Stimulated activated CD4-positive, alpha-beta T cell treated with anti-CD3 and anti-CD28 coated beads, Interleukin-4, amount 100 ng/mL, for 24 hours (primary cell): ENCODE measurements at regions not wholly inside any gene's neighbourhood (a gene's known extent, or its start where the extent isn't known, plus 50 kb on each side); places are given as distances from the start of the nearest gene placed in this dataset.

Experiments used
- DNase-seq: peaks from one replicate; pipeline ENCODE4 v3.0.0-alpha.2; 2020

DNA sequence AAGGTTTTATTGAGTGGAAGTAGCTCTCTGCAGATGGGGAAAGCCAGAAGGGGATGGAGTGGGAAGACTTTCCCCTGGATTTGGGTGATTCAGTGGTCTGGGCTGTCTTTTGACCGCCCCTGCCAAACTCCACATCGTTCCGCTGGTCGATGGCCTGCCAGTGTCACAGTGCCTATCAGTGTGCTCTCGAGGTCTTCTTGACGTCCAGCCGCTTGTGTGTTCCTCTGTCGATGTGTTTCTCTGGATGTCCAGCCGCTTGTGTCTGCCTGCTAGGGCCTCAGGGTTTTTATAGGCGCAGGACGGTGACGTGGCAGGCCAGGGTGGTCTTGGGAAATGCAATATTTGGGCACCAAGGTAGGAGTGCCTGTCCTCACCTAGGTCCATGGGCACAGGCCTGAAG is 1371.4 kb upstream of the PIK3C3 start:
- no peak for DNase-seq

DNA sequence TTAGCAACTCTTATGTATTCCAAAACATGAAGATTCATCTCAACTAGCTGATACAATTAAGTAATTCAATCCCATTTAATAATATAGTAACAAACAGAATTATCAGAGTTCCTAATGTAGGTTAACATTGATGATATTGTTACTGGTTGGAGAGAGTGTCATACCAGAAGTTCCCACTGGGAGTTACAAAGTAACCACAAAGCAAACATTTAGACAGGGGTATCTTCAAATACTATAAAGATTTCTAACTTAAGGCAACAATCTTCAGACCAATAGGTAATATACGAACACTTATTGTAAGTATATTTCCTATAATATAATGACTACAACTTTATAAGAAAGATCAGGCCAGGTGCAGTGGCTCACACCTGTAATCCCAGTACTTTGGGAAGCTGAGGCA is 1372.9 kb upstream of the PIK3C3 start:
- no peak for DNase-seq

DNA sequence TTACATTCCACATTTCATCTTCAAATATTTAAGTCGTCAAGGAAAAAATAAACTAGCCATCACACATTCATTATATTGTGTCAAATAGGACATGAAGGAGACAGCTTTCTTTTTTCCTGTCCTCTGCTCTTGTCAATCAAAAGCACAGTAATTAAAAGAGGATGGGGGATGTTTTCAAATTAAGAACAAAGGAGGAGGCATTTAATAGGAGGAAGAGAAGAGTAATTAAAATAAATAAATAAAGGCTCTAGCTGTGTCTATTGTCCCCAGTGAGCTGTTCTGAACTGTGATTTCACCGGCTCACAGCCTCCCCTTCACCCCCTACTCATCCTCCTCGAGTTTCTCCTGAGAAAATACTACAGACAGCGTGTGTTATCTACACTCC is 1377.1 kb upstream of the PIK3C3 start:
- DNase-seq: no peak

DNA sequence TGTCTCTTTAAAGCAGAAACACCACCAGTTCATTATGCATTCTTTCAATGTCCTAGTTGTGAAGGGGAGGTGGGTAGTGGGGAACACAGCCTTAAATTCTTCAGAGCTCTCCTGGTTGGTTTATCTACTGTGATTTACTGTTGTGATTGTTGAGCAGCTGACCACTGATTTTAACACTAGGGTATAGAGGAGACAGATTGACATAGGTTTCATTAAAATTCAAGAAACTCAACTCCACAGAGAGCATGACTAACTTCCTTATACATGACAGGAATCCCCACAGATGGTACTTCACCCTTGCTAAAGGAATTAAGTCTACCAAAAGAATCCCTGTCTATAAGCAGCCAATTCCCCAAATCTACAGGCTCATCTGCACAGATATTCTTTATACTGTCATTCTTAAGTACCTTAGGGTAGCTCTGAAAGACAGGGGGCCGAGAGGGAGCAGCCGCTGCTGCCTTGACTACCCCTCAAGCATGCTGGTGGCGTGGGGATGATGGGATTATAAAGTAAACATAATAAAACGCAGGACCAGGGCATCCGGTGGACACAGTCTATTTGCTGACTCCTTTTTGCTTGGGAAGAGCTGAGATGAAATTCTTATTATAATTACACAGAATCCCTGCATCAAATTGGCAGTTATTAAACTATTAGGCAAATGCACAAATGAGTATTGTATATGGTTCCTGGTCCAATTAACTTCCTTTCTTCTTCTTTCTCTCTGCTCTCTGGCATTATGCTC is 1377.6 kb upstream of the PIK3C3 start:
- DNase-seq: no peak

DNA sequence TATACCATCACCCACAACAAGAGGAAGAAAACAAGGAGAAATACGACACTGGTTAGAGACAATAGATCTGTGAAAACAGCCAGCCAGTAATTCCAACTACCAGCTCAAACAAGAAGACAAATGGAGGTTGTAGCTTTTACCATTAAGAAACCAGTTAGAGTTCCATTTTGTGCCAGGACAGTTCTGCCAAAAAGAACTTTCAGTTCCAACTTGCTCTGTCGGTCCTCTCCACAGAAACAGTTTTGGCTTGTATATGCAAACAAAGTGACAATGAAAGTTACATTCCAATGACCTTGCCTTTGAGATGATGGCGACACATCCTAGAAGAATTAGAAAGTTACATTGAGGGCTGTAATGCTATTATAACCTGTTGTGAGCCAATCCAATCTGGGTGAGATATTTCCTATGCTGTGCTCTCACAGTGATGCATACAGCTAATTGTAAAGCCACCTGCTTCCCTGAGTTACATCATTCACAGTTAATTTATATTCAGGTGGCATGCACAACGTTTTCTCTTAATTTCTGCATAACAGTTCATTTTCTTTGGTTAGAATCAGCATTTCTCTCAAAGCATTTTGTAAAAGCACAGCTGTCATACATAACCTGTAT is 1378.4 kb upstream of the PIK3C3 start:
- no peak for DNase-seq

DNA sequence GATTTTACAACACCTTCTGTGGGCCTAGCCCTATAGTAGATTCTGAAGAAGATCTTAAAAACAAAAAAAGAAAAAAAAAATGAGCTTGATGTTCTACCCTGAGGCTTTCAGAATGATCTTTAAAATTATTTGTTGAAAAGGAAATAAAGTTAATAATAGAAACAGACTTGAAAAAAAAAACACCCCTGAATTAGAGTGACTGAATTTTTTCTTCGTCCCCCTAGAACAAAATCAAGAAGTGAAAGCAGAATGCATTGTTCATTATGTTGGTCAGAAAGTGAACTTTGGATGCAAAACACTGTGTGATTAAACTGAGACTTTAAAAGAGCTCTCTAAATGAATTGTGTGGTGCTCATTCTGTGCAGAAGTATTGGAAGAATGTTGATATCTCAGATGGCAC is 1384.4 kb upstream of the PIK3C3 start:
- no peak for DNase-seq

DNA sequence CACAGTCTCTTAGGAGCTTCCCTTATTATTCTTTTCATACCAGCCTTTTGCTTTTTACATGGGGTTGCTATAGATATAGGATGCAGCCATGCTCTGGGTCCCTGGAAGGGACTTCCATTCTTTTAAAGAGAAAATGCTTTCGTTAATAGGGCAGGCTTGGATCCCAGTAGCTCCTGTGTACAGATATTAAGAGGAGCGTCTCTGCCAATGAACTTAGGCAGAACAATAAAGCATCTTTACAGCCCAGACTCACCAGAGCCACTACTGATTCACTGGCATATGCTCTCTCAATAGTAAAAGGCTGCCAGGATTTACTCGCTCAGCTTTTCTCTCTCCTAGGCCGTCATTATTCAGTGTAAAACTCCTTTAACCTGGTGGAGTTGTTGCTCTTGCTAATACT is 1385.4 kb upstream of the PIK3C3 start:
- DNase-seq: no peak

DNA sequence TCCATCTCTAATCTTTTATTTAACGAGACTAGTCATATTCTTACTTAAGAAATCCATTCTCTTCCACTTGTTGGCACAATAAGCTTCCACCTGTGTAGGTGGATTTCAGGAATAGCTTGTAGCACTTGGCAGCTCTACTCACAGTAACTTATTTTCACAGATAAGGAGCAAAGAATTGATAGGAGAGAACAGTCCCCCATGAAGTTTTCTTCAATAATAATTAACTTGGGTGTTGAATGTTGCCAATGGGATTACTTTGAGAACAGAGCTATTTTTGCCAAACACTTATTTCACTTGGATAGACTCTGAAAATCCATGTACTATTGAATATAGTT is 1388.6 kb upstream of the PIK3C3 start:
- no peak for DNase-seq

DNA sequence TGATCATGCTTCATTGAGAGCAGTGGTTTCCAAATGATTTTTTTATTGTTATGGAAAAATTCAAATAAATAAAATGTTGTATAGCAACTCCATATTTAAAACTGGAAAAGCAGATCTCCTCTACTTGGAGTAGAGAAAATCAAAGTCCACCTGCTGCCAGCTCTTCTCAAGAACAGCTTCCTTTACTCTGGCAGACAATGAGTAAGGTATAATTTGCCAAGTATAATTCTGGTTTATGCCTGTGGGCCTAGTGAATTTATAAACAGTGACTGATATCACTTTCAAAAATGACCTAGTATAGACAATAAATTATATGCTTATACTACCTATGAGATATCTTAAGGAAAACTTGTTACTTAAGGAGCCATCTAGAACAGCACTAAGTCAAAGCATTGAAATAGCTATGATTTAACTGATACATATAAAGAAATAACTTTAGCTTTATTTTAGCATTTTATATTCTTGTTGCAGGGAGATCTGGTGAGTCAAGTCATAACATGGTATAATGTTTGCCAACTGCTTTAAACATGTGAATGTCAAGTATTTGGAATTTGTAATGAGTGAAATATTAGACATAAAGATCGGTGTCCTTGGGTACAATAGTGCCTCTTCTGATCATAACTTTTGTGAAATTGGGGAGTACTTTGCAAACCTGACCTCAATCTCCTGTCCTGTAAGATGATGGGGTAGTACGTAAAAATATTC is 1389.1 kb upstream of the PIK3C3 start:
- DNase-seq: no peak

DNA sequence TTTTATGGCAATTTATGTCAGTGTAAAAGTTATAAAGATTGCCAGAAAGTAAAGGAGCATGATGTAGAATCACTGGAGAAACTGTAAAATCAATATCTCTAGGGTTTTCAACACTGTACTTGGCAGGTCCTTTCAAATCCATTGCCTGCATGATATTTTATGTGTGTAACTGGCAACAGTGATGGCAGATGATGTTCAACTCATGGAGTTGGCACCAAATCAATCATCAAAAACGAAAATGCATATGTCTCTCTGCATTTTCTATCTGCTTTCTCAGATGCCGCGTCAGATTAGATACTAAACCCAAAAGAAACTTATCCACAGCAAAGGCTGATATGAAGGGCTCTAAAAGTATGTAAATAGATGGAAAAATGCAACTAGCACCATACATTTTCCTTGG is 1395.5 kb upstream of the PIK3C3 start:
- no peak for DNase-seq

DNA sequence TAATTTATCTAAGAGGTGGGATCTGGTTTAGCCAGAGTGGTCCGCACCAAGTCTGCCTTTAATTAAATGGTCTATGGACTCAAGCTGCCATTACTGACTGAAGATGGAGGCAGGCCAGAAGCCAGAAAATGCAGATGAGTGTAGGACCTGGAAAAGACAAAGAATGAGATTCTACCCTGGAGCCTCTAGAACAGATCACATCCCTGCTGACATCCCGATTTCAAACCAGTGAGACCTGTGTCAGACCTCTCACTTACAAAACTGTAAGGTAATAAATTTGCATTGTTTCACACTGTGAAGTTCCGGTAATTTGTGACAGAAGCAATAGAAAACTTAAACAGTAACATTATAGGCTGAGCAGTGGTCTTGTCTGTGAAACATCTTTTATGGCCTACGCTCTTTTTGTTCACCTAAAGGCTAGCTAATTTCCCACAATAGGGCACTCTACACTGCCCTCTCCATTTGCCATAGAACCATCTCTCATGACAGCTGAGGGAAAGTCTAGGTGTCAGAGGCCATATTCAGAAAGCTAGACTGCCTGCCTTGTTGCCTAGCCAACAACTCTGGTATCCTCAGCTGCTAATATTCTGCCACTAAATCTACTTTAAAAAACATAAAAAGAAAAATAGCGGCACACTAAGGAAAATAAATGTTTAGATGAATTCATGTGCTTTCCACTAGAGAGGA is 1396.2 kb upstream of the PIK3C3 start:
- DNase-seq: no peak

DNA sequence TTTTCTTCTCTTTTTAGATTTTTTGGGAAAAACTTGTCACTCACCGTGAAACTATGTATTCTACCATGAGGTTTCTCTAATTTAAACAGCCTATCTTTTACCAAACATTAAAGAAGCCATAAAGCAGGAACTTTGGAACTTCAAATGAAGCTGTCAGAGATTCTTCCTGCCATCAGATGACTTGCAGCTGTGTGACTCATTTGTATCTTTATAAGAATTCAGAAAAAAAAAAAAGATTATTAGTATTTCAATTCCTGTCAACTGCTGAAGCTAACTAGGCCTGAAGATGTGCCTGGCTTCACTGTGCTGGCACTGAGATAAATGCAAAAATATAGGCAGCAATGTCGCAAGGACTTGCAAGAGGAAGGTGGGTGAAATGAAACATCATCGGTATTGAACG is 1399.1 kb upstream of the PIK3C3 start:
- no peak for DNase-seq

DNA sequence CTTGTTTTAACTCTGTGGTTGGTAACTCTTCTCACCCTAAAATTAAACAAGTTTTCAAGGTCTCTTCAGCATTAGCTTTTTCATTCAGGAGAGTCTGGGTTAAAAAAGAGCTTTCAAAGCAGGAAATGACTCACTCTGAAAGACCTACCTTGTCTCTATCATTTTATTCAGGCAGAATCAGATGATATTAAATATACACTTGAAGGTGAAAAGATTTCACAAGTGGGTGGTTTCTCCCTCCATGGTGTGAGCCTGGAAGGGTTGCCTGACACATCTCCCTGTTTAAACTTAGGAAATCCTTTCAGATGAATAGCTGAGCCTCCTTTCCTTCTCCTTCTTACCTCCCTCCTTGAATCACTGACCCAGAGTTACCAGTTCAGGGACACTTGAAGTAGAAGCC is 1402.0 kb upstream of the PIK3C3 start:
- no peak for DNase-seq

DNA sequence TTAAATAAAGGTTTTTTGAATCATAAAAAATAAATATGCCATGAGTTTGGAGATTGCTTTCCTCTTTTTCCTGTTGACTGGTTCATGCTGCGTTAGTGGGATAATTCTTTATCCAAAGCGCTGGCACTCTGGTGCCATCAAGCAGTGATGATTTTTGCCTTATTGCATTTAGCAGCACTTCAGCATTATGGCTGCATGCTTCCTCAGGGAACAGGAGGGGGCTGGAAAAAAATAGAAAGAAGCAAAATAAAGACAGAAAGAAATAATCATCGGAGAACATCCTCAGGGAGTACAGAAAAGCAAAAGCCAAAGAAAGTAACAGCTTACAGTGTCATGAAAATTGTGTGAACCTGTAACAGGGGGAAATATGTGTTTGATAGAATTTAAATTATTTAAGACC is 1408.2 kb upstream of the PIK3C3 start:
- no peak for DNase-seq

DNA sequence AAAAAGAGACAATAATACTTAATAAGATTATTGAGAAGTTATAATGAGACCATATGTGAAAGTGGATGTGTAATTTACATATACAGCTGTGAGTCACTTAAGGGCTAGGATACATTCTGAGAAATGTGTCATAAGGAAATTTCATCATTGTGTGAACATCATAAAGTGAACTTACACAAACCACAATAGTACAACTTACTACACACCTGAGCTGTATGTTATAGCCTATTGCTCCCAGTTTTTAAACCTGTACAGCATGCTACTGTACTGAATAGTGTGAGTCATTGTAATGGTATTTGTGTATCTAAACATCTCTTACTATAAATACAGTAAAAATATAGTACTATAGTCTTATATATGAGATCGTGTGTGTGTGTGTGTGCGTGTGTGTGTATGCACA is 1420.3 kb upstream of the PIK3C3 start:
- DNase-seq: no peak

DNA sequence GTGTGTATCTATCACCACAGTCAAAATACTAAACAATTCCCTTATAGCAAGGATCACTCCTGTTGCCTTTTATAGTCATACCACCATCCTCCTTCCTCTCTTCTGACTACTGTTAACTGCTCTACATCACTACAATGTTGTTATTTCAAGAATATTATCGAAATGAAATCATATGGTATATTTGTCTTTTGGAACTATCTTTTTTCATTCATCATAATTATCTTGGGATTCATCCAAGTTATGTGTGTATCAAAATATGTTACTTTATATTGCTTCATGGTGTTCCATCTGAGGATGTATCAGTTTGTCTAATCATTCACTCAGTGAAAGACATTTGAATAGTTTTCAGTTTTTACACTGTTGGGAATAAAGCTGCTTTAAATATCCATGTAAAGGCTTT is 1423.0 kb upstream of the PIK3C3 start:
- DNase-seq: no peak

DNA sequence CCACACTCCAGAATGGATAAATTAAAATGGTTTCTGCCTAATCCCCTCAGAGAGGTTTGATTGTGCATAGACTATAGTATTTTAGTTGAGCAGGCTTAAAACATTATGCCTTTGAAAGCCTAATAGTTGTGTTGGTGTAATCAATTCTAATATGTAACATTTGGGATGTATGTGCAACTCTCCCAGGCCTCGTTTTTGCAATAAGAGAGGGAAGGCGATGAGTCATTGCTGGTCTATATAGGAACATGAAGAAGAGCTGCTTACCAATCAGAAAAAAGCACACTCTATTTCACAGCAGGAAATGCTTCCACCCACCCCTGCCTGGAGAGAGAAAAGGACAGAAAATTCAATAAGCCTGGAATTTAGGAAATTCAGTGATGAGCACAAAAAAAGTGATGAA is 1424.0 kb upstream of the PIK3C3 start:
- no peak for DNase-seq

DNA sequence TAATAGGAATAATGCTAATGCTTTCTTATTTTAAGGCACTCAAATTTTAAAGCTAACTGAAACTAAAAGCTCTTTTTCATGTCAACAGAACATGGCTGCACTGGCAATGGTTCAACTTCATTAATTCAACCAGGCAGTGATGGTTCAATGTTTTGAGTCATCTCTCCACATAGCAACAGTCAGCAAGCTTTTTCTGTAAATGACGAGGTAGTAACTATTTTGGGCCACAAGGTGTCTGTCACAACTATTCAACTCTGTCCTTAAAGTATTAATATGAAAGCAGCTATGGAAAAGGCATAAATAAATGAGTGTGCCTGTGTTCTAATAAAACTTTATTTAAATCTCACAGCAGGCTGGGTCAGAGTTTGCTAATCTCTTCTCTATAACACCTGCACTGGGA is 1425.6 kb upstream of the PIK3C3 start:
- no peak for DNase-seq

DNA sequence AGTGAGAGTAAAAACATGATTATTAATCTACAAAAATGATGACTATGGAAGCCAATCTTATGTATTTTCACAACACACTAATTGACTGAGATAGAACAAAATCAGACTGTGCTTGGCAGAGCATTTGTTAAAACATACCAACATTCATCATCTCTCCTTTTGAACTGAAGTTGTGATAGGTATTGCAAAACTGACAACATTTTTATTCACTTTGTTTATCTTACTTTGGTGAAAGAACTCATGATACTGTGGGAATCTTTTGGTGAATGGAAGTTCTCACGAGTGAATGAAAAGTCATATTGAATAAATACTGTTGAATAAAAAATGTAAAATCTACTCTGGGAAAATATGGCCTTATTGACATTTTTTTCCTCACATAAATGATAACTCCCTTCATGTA is 1430.2 kb upstream of the PIK3C3 start:
- no peak for DNase-seq

DNA sequence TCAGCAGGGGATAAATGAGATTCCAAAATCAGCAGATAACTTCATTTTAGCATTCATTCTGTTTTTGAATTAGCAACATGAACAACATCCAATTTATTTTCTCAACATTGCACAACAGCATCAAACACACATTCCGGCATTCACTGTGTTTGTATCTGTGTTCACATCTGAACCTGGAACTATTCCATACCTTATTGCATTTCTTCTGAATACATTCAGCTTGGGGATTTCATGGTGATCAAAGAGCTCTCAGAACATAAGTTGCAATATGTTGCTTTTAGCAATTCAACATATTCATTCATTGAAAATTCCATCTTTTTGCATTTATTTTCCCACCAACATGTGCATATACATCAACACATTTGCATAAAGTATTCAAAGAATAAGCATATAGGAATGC is 1431.7 kb upstream of the PIK3C3 start:
- DNase-seq: no peak

DNA sequence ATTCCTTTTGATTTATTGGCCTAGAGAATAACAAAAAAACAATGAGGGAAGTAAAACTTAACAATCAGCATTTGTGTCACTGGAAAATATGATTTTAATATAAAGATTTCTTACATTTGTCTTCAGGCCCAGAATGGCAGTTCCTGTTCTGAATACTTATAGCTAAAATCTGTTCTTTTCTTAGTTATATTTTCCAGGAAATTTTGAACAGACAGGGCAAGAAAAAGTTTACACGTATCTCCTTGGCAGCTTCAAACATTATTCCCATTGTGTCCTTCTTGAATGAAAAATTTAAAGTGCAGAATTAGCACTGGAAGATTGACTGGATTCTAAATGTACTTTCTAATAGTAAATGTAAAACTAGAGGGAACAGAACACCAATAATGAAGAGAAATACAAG is 1454.0 kb upstream of the PIK3C3 start:
- no peak for DNase-seq

DNA sequence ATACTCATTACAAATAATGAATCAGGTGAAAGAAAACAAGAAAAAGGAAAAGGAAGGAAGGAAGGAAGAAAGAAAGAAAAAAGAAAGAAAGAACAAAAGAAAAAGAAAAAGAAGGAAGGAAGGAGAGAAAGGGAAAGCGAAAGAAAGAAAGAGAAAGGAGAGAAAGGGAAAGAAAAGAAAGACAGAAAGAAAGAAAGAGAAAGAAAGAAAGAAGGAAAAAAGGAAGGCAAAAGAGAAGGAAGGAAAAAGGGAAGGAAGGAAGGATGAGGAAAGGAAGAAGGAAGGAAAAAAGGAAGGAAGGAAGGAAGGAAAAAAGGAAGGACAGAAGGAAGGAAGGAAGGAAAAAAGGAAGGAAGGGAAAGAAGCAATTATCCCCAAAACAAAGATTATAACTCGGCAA is 1460.4 kb upstream of the PIK3C3 start:
- DNase-seq: no peak

DNA sequence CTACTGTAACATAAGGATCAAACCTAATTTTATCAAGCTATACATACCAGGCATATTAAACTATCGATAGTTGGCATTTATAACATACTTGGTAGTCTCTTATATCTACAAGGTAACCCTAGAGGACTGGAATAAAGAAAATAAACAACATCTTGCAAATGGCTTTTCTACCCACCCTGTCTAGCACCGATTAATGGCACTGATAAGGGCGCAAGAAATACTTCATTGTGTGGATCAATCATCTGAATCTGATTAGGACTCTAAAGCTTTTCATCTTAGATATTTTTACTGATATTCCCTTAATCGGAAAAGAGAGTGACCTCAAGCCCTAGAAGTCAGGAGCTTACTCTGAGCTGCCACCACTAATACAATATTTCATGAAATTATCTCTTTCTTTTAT is 1461.7 kb upstream of the PIK3C3 start:
- no peak for DNase-seq

DNA sequence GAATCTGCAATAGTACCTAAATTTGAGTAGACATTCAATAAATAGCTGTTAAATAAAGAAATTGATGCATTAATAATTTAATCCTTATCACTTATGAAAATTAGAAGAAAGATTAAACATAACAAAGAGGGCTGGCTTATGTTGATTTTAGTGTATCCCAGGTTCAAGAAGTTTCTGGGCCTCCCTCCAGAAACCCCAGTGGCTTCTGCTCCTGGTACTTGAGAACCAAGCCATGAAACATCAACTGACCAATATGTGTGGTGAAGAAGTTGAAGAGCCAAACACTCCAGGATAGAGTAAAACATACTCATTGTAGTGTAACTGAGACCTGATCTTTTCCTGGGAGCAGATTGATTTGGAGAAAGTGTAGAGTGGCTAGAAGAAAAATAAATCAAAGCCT is 1465.7 kb upstream of the PIK3C3 start:
- DNase-seq: no peak
